ENCODE measurements at regions not wholly inside any gene's neighbourhood (a gene's known extent, or its start where the extent isn't known, plus 50 kb on each side); places are given as distances from the start of the nearest gene placed in this dataset.

GRCh38 chr5:87807783-87808182, 395.1 kb upstream of the CCNH start:
- no TSS peak for BruUV-seq (replicated peaks)
- Histone ChIP-seq H3K4me1 (no peaks in the 10 kb centered on the region), H3K9me3 (no peaks in the 10 kb centered on the region; the same call in 1 of the 2 replicates), H3K36me3 (ENCODE audit: control insufficient read depth, insufficient read depth, low read length) (no peaks in the 10 kb centered on the region), H3K27me3 (replicated peaks; ENCODE audit: control insufficient read depth, insufficient read depth, low read length) (no peaks in the 10 kb centered on the region), H3K4me3 (ENCODE audit: low read depth, low read length) (no peak overlapping the region)
- intact Hi-C loops (cut with micrococcal nuclease; ENCODE audit: unreplicated experiment): no loop called here
- DNase-seq: no peak
- CTCF ChIA-PET: no interaction called here
- Mint-ChIP-seq H3K4me1 (ENCODE audit: low read depth, unreplicated experiment) (no peaks in the 10 kb centered on the region), H3K4me3 (ENCODE audit: unreplicated experiment) (no peak overlapping the region), H3K27me3 (ENCODE audit: insufficient read depth, unreplicated experiment) (no peaks in the 10 kb centered on the region), H3K27ac (ENCODE audit: unreplicated experiment) (no peak overlapping the region), H3K9me3 (ENCODE audit: unreplicated experiment) (no peaks in the 10 kb centered on the region), H3K36me3 (ENCODE audit: insufficient read depth, unreplicated experiment) (no peaks in the 10 kb centered on the region)
- POLR2A ChIA-PET: no interaction called here
- TF ChIP-seq CTCF (IDR thresholded peaks at IDR 0.05; ENCODE audit: insufficient read depth in 1 of 2, low read depth in 1 of 2, low read length in 1 of 2, severe bottlenecking in 1 of 2, unreplicated experiment in 1 of 2): no peak

- POLR2A ChIA-PET: no interaction called here
- BruUV-seq (replicated peaks): no TSS peak
- CTCF ChIA-PET: no interaction called here
These were observed 390.6 kb upstream of the CCNH start for GRCh38 chr5:87803352-87803751.

GRCh38 chr5:87791869-87792268, 379.1 kb upstream of the CCNH start:
- intact Hi-C loops (cut with micrococcal nuclease; ENCODE audit: unreplicated experiment): no loop called here
- H3K27me3 Mint-ChIP-seq (ENCODE audit: insufficient read depth, unreplicated experiment): peaks cover 11% of the 10 kb centered on the region
- H3K36me3 Mint-ChIP-seq (ENCODE audit: insufficient read depth, unreplicated experiment): no peaks in the 10 kb centered on the region
- H3K9me3 Mint-ChIP-seq (ENCODE audit: unreplicated experiment): no peaks in the 10 kb centered on the region
- DNase-seq: no peak
- H3K27ac Mint-ChIP-seq (ENCODE audit: unreplicated experiment): no peak overlapping the region
- Histone ChIP-seq H3K36me3 (ENCODE audit: control insufficient read depth, insufficient read depth, low read length) (no peaks in the 10 kb centered on the region), H3K4me1 (no peaks in the 10 kb centered on the region), H3K9me3 (no peaks in the 10 kb centered on the region), H3K4me3 (ENCODE audit: low read depth, low read length) (no peak overlapping the region), H3K27me3 (replicated peaks; ENCODE audit: control insufficient read depth, insufficient read depth, low read length) (no peaks in the 10 kb centered on the region)
- BruUV-seq (replicated peaks): no TSS peak
- TF ChIP-seq CTCF (IDR thresholded peaks at IDR 0.05; ENCODE audit: insufficient read depth in 1 of 2, low read depth in 1 of 2, low read length in 1 of 2, severe bottlenecking in 1 of 2, unreplicated experiment in 1 of 2): no peak
- H3K4me3 Mint-ChIP-seq (ENCODE audit: unreplicated experiment): no peak overlapping the region
- POLR2A ChIA-PET: no interaction called here
- no peaks in the 10 kb centered on the region for H3K4me1 Mint-ChIP-seq (ENCODE audit: low read depth, unreplicated experiment)
- CTCF ChIA-PET: no interaction called here

More at GRCh38 chr5:87803352-87803751, 390.6 kb upstream of the CCNH start:
- Mint-ChIP-seq H3K36me3 (ENCODE audit: insufficient read depth, unreplicated experiment) (no peaks in the 10 kb centered on the region), H3K4me3 (ENCODE audit: unreplicated experiment) (no peak overlapping the region), H3K27ac (ENCODE audit: unreplicated experiment) (no peak overlapping the region), H3K9me3 (ENCODE audit: unreplicated experiment) (no peaks in the 10 kb centered on the region), H3K4me1 (ENCODE audit: low read depth, unreplicated experiment) (no peaks in the 10 kb centered on the region), H3K27me3 (ENCODE audit: insufficient read depth, unreplicated experiment) (no peaks in the 10 kb centered on the region)
- intact Hi-C loops (cut with micrococcal nuclease; ENCODE audit: unreplicated experiment): no loop called here
- no peak for DNase-seq
- H3K9me3 ChIP-seq: no peaks in the 10 kb centered on the region; the same call in 1 of the 2 replicates
- no peaks in the 10 kb centered on the region for H3K4me1 ChIP-seq
- H3K4me3 ChIP-seq (ENCODE audit: low read depth, low read length): no peak overlapping the region
- H3K36me3 ChIP-seq (ENCODE audit: control insufficient read depth, insufficient read depth, low read length): no peaks in the 10 kb centered on the region
- no peak for TF ChIP-seq CTCF (IDR thresholded peaks at IDR 0.05; ENCODE audit: insufficient read depth in 1 of 2, low read depth in 1 of 2, low read length in 1 of 2, severe bottlenecking in 1 of 2, unreplicated experiment in 1 of 2)
- H3K27me3 ChIP-seq (replicated peaks; ENCODE audit: control insufficient read depth, insufficient read depth, low read length): no peaks in the 10 kb centered on the region
